PC-3 (cell line): ENCODE measurements at regions not wholly inside any gene's neighbourhood (a gene's known extent, or its start where the extent isn't known, plus 50 kb on each side); places are given as distances from the start of the nearest gene placed in this dataset.

Experiments
- ATAC-seq: fragments of 200-7000 bp; cut with Tn5 transposase; 2 replicates; pipeline ENCODE4 v1.9.1; 2020; ENCODE audit warnings: mild to moderate bottlenecking, moderate library complexity
- BruUV-seq: library from RNA; stranded (reverse); fragments of 400-500 nt; replicated peaks from 2 replicates; lab custom pipeline; 2021; lab: Mats Ljungman, UMichigan
- CTCF ChIA-PET: fragments of 300-600 bp; sonication (Branson Sonifier 250); formaldehyde crosslinking; loops from one replicate; lab custom pipeline; 2022; ENCODE audit warnings: antibody characterized with exemption; lab: Charles Lee
- POLR2A ChIA-PET: fragments of 300-600 bp; sonication (Branson Sonifier 250); formaldehyde crosslinking; loops from one replicate; lab custom pipeline; 2022; ENCODE audit warnings: antibody characterized with exemption; ENCODE audit not compliant: unreplicated experiment; lab: Charles Lee
- DNase-seq: peaks from one replicate; pipeline ENCODE4 v3.0.0-alpha.2; 2015
- H2AFZ ChIP-seq: fragments of 300-600 bp; sonication (generic); 2 replicates; pipeline ENCODE4 v1.6.0; 2016; ENCODE audit warnings: antibody characterized with exemption, low read length
- H3F3A ChIP-seq: fragments of 300-600 bp; sonication (generic); one replicate; pipeline ENCODE4 v1.6.0; 2017; ENCODE audit warnings: antibody characterized with exemption, low read length, control low read depth, mild to moderate bottlenecking; ENCODE audit not compliant: unreplicated experiment
- H3K27ac ChIP-seq: fragments of 300-600 bp; sonication (generic); 2 replicates; pipeline ENCODE4 v1.5.1; 2016; ENCODE audit warnings: mild to moderate bottlenecking, low read length
- H3K27me3 ChIP-seq: fragments of 300-600 bp; sonication (generic); 2 replicates; pipeline ENCODE4 v1.6.1; 2016; ENCODE audit warnings: low read length, mixed read lengths
- H3K36me3 ChIP-seq: fragments of 300-600 bp; sonication (generic); 2 replicates; pipeline ENCODE4 v1.6.1; 2016; ENCODE audit warnings: low read depth, mixed run types, low read length, mixed read lengths
- H3K4me1 ChIP-seq: fragments of 300-600 bp; sonication (generic); 2 replicates; pipeline ENCODE4 v1.5.1; 2016; ENCODE audit warnings: low read length; ENCODE audit not compliant: insufficient read depth
- H3K4me2 ChIP-seq: fragments of 300-600 bp; sonication (generic); 2 replicates; pipeline ENCODE4 v1.6.0; 2016; ENCODE audit warnings: low read length
- H3K4me3 ChIP-seq: fragments of 300-600 bp; sonication (generic); 2 replicates; pipeline ENCODE4 v1.5.1; 2016; ENCODE audit warnings: mild to moderate bottlenecking, low read length, mixed read lengths
- H3K79me2 ChIP-seq: fragments of 300-600 bp; sonication (generic); 2 replicates; pipeline ENCODE4 v1.6.1; 2017; ENCODE audit warnings: low read length, mixed read lengths
- H3K9ac ChIP-seq: fragments of 300-600 bp; sonication (generic); 2 replicates; pipeline ENCODE4 v1.6.0; 2016; ENCODE audit warnings: mild to moderate bottlenecking, low read length
- H3K9me2 ChIP-seq: fragments of 300-600 bp; sonication (generic); replicated peaks from 2 replicates; pipeline ENCODE4 v1.6.1; 2016; ENCODE audit warnings: mixed run types, low read length, mixed read lengths
- H3K9me3 ChIP-seq: fragments of 300-600 bp; sonication (generic); 2 replicates; pipeline ENCODE4 v1.6.1; 2016; ENCODE audit warnings: low read length, mixed read lengths
- H4K20me1 ChIP-seq: fragments of 300-600 bp; sonication (generic); 2 replicates; pipeline ENCODE4 v1.6.1; 2016; ENCODE audit warnings: low read length, mixed read lengths
- EZH2 ChIP-seq: fragments of 300-600 bp; sonication (generic); IDR thresholded peaks from one replicate; pipeline ENCODE4 v1.6.1; 2017; ENCODE audit warnings: antibody characterized with exemption, mild to moderate bottlenecking, low read length; ENCODE audit not compliant: unreplicated experiment
- EZH2phosphoT487 ChIP-seq: fragments of 300-600 bp; sonication (generic); IDR thresholded peaks from 2 replicates; pipeline ENCODE4 v1.6.1; 2018; ENCODE audit warnings: mild to moderate bottlenecking, antibody characterized with exemption, low read length, borderline replicate concordance
- intact Hi-C: fragments of 100-400 bp; cut with micrococcal nuclease; formaldehyde crosslinking; loops from 2 replicates; pipeline ENCODE4 v1.9.0; 2023
- TF ChIP-seq, protein P1 (sequence below): fragments of 300-600 bp; sonication (generic); conservative IDR thresholded peaks from 2 replicates; pipeline ENCODE4 v1.5.1; 2017; ENCODE audit warnings: antibody characterized with exemption, low read depth, mild to moderate bottlenecking, low read length

DNA sequence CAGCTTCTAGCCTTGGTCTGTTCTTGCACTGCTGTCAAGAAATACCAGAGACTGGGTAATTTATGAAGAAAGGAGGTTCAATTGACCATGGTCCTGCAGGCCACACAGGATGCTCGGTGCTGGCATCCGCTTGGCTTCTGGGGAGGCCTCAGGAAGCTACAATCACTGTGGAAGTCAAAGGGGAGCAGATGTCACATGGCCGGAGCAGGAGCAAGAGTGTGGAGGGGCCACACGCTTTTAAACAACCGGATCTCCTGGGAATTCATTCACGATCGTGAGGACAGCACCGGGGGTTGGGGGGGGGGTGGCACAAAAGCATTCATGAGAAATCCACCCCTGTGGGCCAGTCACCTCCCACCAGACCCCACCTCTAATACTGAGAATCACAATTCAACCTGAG lies 850.4 kb upstream of the SALL3 start:
- no peak overlapping the region for H3K4me3 ChIP-seq
- no peak overlapping the region for H3K9ac ChIP-seq
- intact Hi-C loops: no loop called here
- BruUV-seq: no TSS peak
- ChIA-PET POLR2A (no interaction called here), CTCF (no interaction called here)
- H3K9me2 ChIP-seq: no peaks in the 10 kb centered on the region
- no peaks in the 10 kb centered on the region for H3K79me2 ChIP-seq
- DNase-seq: no peak
- H3K4me1 ChIP-seq: no peaks in the 10 kb centered on the region
- H3K27me3 ChIP-seq: peaks cover 52% of the 10 kb centered on the region
- no peak for ATAC-seq
- no peaks in the 10 kb centered on the region for H3K9me3 ChIP-seq
- no peak overlapping the region for H2AFZ ChIP-seq
- no peaks in the 10 kb centered on the region for H3F3A ChIP-seq
- no peaks in the 10 kb centered on the region for H3K36me3 ChIP-seq
- H3K27ac ChIP-seq: no peak overlapping the region
- H4K20me1 ChIP-seq: no peaks in the 10 kb centered on the region
- no peak overlapping the region for H3K4me2 ChIP-seq
- TF ChIP-seq EZH2: no peak
- TF ChIP-seq, protein P1, sequence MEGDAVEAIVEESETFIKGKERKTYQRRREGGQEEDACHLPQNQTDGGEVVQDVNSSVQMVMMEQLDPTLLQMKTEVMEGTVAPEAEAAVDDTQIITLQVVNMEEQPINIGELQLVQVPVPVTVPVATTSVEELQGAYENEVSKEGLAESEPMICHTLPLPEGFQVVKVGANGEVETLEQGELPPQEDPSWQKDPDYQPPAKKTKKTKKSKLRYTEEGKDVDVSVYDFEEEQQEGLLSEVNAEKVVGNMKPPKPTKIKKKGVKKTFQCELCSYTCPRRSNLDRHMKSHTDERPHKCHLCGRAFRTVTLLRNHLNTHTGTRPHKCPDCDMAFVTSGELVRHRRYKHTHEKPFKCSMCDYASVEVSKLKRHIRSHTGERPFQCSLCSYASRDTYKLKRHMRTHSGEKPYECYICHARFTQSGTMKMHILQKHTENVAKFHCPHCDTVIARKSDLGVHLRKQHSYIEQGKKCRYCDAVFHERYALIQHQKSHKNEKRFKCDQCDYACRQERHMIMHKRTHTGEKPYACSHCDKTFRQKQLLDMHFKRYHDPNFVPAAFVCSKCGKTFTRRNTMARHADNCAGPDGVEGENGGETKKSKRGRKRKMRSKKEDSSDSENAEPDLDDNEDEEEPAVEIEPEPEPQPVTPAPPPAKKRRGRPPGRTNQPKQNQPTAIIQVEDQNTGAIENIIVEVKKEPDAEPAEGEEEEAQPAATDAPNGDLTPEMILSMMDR: no peak
- TF ChIP-seq EZH2phosphoT487: no peak

DNA sequence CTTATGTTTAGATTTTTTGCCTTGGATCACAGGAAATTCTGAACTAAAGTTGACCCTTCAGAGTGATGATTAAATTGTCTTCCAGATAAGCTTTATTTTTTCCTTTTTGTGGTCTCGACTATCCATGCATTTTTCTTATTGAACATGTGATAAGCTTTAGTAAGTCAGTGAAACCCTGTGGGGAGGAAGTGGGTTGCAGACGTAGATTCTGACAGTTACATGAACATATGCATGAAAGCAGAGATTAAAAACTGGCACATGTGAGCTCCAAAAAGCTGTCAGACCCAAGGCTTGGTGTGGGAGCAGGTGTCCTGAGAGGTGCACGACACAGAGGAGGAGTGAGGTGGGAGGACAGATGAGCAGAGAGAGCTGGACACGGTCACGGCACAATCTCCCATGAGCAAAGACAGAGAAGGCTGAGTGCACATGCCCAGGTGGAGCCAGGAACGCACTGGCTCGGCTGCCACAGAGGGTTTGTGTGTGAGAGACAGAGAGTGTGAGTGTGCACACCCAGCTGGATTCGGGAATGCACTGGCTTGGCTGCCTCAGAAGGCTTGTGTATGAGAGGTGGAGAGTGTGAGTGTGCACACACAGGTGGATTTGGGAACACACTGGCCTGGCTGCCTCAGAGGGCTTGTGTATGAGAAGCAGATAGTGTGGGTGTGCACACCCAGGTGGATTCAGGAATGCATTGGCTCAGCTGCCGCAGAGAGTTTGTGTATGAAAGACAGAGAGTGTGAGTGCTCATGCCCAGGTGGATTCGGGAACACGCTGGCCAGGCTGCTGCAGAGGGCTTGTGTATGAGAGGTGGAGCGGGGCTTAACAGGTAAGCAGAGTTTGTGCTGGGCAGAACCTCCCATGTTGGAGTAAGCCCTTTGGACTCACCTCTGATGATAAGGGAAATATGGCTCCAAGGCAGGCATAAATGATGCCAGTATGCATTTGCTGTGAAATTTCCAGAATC lies 849.1 kb upstream of the SALL3 start:
- POLR2A ChIA-PET: no interaction called here
- Histone ChIP-seq H3K9me3 (no peaks in the 10 kb centered on the region), H3K4me1 (no peaks in the 10 kb centered on the region), H4K20me1 (no peaks in the 10 kb centered on the region), H3F3A (no peaks in the 10 kb centered on the region), H3K4me2 (no peak overlapping the region), H3K27ac (no peak overlapping the region), H3K79me2 (no peaks in the 10 kb centered on the region), H3K27me3 (peaks cover 52% of the 10 kb centered on the region), H3K9ac (no peak overlapping the region), H3K9me2 (no peaks in the 10 kb centered on the region), H2AFZ (no peak overlapping the region), H3K36me3 (no peaks in the 10 kb centered on the region), H3K4me3 (no peak overlapping the region)
- no TSS peak for BruUV-seq
- TF ChIP-seq EZH2 (no peak), EZH2phosphoT487 (no peak)
- TF ChIP-seq, protein P1: no peak
- CTCF ChIA-PET: no interaction called here
- ATAC-seq: no peak
- DNase-seq: no peak
- intact Hi-C loops: no loop called here

DNA sequence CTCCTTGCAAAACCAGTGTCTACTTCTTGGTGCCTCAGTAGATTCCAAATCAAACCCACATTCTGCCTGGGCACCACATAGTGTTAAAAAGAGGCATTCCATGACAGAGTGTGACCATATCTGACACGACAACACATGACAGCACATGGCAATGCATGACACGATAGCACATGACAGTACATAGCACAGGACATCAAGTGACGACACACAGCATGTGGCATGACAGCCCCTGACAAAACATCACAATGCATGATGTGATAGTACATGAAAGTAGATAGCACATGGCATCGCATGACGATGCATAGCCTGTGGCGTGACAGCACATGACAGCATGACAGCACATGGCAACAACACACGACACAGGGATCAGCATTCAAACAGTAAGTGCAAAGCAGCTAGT lies 845.9 kb upstream of the SALL3 start:
- intact Hi-C loops: no loop called here

More for the DNA sequence above, 845.9 kb upstream of the SALL3 start:
- ChIA-PET POLR2A (no interaction called here), CTCF (no interaction called here)
- Histone ChIP-seq H3K79me2 (no peaks in the 10 kb centered on the region), H3K9me2 (no peaks in the 10 kb centered on the region), H3K36me3 (no peaks in the 10 kb centered on the region), H2AFZ (no peak overlapping the region), H3F3A (no peaks in the 10 kb centered on the region), H3K27me3 (peaks cover 57% of the 10 kb centered on the region), H4K20me1 (no peaks in the 10 kb centered on the region), H3K4me3 (no peak overlapping the region), H3K4me2 (no peak overlapping the region), H3K4me1 (no peaks in the 10 kb centered on the region), H3K9ac (no peak overlapping the region), H3K9me3 (no peaks in the 10 kb centered on the region), H3K27ac (no peak overlapping the region)
- DNase-seq (no peak), ATAC-seq (no peak)
- TF ChIP-seq, protein P1: no peak
- TF ChIP-seq EZH2phosphoT487: no peak
- no peak for TF ChIP-seq EZH2
- no TSS peak for BruUV-seq
